Activated T-cell treated with anti-CD3 and anti-CD28 coated beads, Interleukin-2, amount 50 U/mL, for 48 hours (primary cell): ENCODE measurements at regions not wholly inside any gene's neighbourhood (a gene's known extent, or its start where the extent isn't known, plus 50 kb on each side); places are given as distances from the start of the nearest gene placed in this dataset.
"Not testable (repeated sequence)": the region's sequence is repeated elsewhere in the genome, so short reads cannot be mapped to it uniquely, and the experiment has no call there.

ENCODE experiments used
- DNase-seq, 2 experiments: peaks; one replicate each; pipeline ENCODE4 v3.0.0-alpha.2; 2020

- DNase-seq, result no peak
These were observed 271.6 kb upstream of the NUDT12 start for GRCh38 chr5:103834216-103834615.

DNA sequence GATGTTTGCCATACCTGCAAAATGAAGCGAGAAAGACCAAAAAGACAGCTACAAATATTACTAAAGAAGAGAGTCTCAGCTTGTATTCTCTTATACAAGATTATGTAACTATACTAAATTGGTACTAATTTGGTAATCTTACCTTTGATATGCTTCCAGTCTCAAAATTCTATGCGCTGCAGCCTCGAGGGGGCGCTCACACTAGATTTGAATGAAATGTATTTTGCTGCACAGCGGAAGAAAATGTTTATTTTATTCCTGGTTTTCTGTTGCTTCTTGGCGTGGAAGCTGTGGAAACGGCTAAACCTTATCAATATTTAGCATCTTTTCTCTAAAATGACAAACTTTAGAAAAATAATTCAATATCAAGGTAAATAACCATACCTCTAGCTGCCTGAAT lies 267.0 kb upstream of the NUDT12 start:
- DNase-seq, result no peak

- no peak for DNase-seq
These were observed 265.4 kb upstream of the NUDT12 start for GRCh38 chr5:103827976-103828375.

DNA sequence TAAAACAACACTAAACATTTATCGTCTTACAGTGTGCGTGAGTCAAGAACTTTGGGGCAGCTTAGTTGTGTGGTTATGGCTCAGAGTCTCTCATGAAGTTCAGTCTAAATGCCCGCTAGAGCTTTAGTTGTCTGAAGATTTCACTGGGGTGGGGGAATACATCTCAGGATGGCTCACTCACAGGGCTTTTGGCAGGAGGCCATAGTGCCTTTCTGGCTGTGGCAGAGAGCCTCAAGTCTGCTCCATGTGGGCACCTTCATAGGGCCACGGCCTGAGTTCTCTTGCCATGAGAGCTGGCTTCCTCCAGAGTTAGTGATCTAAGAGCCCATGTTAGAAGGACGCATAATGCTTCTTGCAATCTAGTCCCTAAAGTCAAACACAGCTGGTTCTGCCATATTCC lies 258.8 kb upstream of the NUDT12 start:
- DNase-seq, result no peak

- DNase-seq, result no peak
These were observed 246.0 kb upstream of the NUDT12 start for GRCh38 chr5:103808464-103809106.

- DNase-seq, result no peak
These were observed 242.1 kb upstream of the NUDT12 start for GRCh38 chr5:103804711-103805110.

GRCh38 chr5:103801681-103802080 lies 239.1 kb upstream of the NUDT12 start:
- DNase-seq, result no peak

DNA sequence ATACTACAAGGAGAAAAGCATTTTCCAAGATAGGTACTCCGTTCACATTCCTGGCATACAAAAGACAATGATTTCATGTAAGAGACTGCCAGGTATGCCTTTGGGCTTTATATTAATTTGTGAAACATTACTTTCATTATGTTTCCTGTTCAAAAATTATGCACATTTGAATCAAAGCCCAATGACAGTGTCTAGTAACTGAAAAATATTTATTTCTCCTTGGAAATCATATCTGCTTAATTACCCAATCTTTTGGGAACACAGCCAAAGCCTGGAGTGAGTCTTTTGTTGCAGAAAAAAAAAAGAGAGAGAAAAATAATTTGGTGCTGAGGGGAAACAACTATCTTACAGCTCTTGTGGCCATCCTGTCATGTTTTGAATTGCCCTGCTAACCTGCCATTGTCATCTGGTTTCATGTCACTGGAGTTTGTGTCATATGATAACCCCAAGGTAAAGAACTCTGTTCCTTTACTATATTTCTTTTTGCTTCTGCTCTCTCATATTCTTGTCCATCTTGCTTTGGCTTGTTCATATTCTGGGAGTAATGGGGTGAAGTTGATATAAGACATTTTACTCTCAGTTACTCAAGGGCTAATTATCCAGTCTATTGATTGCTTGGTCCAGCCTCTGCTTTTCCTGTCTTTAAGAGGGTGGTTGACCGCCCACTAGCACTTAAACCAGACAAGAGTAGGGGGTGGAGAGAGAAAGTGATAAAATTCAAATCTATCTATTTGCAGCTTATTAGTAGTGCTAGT lies 238.3 kb upstream of the NUDT12 start:
- no peak for DNase-seq

DNA sequence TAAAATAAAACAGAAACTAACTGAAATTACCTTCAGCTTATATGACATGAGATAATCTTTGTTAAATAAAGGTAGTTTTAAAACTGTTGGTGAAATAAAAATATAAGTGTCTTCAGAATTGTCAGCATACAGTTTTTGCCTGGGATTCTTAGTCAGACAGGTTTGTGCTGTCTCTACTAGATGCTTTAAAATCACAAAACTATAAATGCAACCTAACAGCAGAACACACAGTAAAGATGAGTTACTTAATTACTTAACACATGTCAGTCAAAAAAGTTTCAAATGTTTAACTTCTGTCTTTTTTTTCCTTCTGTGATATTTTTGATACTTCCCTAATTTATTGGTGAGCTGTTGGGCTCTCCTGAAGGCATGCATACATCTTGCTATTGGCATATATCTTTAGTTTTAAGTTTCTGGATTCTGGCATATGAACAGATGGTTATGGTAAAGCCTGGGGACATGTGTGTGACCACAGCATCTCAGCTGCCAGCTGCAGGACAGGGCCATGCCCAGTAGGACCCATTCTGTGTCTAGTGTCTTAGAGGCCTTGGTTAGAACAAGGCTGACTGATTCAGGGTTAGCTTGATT lies 231.1 kb upstream of the NUDT12 start:
- DNase-seq, result no peak

DNA sequence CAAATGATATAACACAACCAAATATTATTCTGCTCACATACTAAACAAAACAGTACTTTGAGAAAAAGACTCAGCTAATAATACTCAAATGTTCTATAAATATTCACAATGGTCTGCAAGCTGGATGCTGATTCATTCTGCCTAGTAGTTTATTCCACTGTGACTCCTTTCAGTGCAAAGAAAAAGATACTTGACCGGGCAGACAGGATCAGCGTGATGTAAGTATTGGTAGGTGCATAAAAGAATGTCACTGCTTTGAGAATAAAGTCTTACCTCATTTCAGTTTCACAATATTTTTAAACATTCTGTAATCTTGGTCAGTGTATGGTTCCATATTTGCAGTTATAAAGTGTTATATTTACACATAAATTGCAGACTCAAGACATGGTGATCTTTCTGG lies 223.0 kb upstream of the NUDT12 start:
- no peak for DNase-seq

GRCh38 chr5:103783669-103784068 lies 221.1 kb upstream of the NUDT12 start:
- no peak for DNase-seq

- no peak for DNase-seq
These were observed 218.2 kb upstream of the NUDT12 start for GRCh38 chr5:103780794-103781193.

DNA sequence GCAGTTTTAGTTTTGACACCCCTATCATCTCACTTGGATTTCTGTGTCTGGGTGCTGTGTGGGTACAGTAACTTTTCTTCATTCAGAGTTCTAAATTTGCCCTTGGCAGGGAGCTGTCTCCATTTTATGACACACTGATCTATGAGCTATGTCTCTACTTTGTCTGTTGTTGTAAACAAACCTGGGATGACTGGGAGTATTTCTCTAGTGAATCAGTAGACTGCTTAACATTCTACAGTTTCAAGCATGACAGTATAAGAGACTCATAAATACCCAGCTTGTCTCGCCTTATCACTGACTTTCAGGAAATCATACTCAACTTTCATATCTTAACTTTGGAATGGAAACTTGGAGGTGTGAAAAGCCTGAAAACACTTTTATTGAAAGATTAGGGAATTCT lies 212.1 kb upstream of the NUDT12 start:
- no peak for DNase-seq

DNA sequence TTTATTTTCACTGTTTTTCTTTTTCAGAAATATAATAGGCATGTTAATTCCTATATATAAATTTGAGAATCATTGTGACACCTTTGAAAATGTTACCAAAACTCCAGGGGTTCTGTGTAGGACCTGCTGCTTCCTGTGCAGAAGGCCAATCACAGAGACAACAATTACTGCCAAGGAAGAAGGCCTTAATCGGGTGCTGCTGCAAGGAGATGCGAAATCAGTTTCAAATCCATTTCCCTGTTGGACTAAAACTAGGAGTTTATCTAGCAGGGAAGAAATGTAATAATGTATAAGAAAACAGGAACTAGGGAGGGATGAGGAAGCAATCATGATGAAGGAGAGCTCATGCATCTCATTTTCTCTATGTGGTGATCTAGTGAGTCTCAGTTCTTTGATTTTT lies 209.7 kb upstream of the NUDT12 start:
- no peak for DNase-seq

GRCh38 chr5:103764403-103764802 lies 201.8 kb upstream of the NUDT12 start:
- no peak for DNase-seq

DNA sequence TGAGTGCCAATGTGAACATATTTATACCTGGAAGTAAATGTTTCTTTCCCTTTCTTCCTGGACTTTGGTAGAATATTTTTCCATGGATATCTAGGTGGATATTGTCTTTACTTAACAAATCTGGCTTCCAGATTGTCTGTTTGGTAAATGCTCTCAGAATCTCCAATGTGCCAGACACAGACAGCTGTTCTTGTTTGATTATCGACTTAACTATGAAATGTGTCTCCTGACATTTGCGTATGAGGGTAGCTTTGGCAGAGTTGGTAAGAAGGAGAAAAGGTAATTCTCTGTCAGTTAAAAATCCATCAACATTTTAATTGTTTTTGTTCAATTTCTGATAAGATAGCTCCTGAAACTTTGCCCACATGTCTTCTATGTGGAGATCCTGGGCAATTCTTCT lies 196.4 kb upstream of the NUDT12 start:
- no peak for DNase-seq

GRCh38 chr5:103755974-103756373 lies 193.4 kb upstream of the NUDT12 start:
- no peak for DNase-seq

- no peak for DNase-seq
These were observed 182.9 kb upstream of the NUDT12 start for GRCh38 chr5:103745353-103746065.

DNA sequence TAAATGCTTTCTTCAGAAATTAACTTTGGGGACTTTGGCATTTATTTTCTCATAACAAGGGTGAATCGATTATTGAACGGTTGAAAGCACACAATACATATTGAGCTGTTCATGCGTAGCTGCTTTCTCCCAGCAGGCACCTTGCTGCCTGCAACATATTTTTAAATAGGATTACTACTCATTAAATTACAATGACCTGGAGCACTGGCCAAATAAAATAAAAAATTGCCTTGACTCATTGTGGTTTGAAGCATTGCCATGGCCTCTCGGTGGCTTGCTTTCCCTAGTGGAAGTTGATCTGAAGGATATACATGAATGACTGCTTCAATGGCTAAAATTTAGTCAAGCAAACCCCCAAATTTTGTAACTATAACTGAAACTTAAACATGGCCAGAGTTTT lies 181.6 kb upstream of the NUDT12 start:
- DNase-seq, result no peak

- no peak for DNase-seq
These were observed 180.8 kb upstream of the NUDT12 start for GRCh38 chr5:103743421-103743820.

DNA sequence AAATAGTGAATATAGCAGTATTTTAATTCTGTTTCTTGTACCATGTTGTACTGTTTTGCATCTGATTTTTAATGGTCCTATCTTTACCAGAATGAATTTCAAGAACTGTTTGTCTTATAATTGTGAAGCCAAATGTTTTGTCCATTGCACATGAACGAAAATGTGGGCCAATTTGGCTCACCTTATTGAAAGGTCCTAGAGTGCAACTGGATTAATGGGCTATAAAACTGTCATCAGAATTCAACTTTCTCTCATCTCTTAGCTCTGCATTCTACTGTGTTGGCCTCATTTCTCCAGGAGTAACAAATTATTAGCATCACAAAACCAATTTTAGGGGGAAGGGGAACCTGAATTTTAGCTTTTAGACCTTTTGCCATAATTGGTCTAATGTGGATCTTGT lies 179.4 kb upstream of the NUDT12 start:
- DNase-seq, result no peak

DNA sequence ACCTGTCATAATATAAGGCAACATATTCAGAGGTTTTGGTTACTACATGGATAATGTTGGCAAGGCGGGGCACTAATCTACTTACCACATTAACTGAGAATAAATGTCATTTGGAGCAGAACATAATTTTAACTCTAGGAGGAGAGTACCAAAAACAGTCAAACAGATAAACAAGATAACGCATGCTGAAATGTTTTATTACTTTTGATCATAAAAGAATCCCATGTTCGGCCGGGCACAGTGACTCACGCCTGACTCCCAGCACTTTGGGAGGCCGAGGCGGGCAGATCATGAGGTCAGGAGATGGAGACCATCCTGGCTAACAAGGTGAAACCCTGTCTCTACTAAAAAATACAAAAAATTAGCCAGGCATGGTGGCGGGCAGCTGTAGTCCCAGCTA lies 173.8 kb upstream of the NUDT12 start:
- DNase-seq, result not testable (repeated sequence)

DNA sequence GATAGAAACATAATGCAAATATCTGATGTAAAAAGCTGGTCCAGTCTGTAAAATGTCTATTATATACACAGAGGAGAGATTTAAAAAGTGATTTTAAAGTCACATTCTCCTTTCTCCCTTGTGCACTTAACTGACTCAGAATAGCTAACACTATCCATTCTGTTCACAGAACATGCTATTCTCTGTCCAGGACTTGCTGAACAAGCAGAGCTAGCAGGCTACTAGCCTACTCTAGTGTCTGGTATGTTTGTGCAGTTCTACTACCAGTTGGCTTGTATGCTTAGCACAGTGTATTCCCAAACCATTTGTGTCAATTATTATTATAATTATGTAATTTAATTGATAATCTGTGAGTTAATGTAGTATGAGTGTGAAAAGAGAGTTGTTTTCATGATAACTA lies 161.7 kb upstream of the NUDT12 start:
- DNase-seq, result no peak

- DNase-seq, result no peak
These were observed 158.6 kb upstream of the NUDT12 start for GRCh38 chr5:103721183-103721582.
